HUES48 (cell line): ENCODE measurements at regions not wholly inside any gene's neighbourhood (a gene's known extent, or its start where the extent isn't known, plus 50 kb on each side); places are given as distances from the start of the nearest gene placed in this dataset.

Experiments used
- H3K27ac ChIP-seq: one replicate; pipeline ENCODE4 v1.7.0; 2013; ENCODE audit warnings: low read depth, low read length, inconsistent platforms
- H3K27me3 ChIP-seq: 2 replicates; pipeline ENCODE4 v1.6.1; 2013; ENCODE audit warnings: mild to moderate bottlenecking, low read length; ENCODE audit not compliant: control insufficient read depth, insufficient read depth
- H3K36me3 ChIP-seq: 2 replicates; pipeline ENCODE4 v1.6.1; 2013; ENCODE audit warnings: low read length; ENCODE audit not compliant: control insufficient read depth, insufficient read depth
- H3K4me1 ChIP-seq: 2 replicates; pipeline ENCODE4 v1.6.1; 2013; ENCODE audit warnings: mild to moderate bottlenecking, low read length; ENCODE audit not compliant: control insufficient read depth, insufficient read depth
- H3K4me3 ChIP-seq: 2 replicates; pipeline ENCODE4 v1.5.1; 2013; ENCODE audit warnings: mild to moderate bottlenecking, low read depth, low read length
- H3K9ac ChIP-seq: 2 replicates; pipeline ENCODE4 v1.6.1; 2013; ENCODE audit warnings: mild to moderate bottlenecking, low read depth, low read length, moderate library complexity
- H3K9me3 ChIP-seq: 2 replicates; pipeline ENCODE4 v1.6.1; 2013; ENCODE audit warnings: low read length; ENCODE audit not compliant: control insufficient read depth, insufficient read depth

DNA sequence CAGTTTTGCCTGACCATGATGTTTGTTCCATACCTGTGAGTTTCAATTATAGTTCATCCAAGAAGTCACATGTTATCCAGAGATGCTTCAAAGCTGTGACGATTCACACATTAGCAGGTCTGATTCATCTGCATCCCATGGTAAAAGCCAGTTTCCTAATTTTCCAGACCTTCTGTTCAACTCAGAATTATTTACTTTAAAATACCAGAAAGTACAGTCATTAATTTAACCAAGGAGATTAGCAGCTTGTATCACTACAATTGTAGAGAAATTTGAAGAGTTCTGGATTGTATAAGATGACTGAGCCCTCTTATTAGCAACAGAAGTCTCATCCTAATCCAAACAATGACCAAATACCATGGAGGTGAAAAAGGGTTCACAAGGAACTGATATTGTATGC lies 76.1 kb upstream of the THBS1 start:
- Histone ChIP-seq H3K4me3 (no peak overlapping the region), H3K9ac (no peak overlapping the region), H3K9me3 (no peaks in the 10 kb centered on the region), H3K4me1 (no peaks in the 10 kb centered on the region), H3K27me3 (no peaks in the 10 kb centered on the region), H3K36me3 (no peaks in the 10 kb centered on the region), H3K27ac (no peak overlapping the region)

DNA sequence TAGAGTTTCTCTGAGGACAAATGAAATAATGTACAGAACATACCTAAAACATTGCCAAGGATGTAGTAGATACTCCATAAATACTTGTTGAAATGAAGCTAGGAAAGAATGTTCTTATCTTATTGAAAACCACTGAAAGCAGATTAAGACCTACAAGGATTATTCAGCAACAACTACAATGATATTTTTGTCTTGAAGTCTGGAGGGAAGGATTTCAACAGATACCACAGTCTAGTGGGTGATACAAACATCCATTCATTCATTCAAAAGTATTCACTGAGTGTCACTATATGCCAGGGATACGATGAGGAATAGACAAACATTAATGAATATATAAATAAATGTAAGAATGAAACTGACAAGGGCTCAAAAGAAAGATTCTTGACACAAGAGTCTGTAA lies 74.7 kb upstream of the THBS1 start:
- no peaks in the 10 kb centered on the region for H3K9me3 ChIP-seq
- H3K27me3 ChIP-seq = no peaks in the 10 kb centered on the region
- no peak overlapping the region for H3K27ac ChIP-seq
- no peak overlapping the region for H3K9ac ChIP-seq
- H3K4me3 ChIP-seq = no peak overlapping the region
- H3K4me1 ChIP-seq = no peaks in the 10 kb centered on the region
- no peaks in the 10 kb centered on the region for H3K36me3 ChIP-seq

DNA sequence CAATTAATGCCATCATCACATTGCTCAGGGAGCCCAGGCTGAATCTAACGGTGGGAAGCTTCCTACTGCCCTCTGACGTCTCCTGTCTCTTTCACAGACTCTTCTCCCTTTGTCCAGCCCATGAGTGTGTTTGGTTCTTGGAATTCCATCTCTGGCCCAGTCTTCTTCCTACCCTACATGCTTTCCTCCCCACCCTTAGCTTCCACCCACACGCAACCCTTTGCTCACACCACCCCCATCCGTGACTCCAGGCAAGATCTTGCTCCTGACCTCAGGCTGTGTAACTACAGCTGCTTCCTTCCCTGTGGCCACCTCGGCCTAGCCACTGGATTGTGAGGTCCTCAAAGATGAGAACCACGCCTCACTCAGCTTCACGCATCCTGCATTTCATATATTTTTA lies 72.3 kb upstream of the THBS1 start:
- Histone ChIP-seq H3K27me3 (no peaks in the 10 kb centered on the region), H3K36me3 (no peaks in the 10 kb centered on the region), H3K9ac (no peak overlapping the region), H3K9me3 (no peaks in the 10 kb centered on the region), H3K27ac (no peak overlapping the region), H3K4me3 (no peak overlapping the region), H3K4me1 (no peaks in the 10 kb centered on the region)

DNA sequence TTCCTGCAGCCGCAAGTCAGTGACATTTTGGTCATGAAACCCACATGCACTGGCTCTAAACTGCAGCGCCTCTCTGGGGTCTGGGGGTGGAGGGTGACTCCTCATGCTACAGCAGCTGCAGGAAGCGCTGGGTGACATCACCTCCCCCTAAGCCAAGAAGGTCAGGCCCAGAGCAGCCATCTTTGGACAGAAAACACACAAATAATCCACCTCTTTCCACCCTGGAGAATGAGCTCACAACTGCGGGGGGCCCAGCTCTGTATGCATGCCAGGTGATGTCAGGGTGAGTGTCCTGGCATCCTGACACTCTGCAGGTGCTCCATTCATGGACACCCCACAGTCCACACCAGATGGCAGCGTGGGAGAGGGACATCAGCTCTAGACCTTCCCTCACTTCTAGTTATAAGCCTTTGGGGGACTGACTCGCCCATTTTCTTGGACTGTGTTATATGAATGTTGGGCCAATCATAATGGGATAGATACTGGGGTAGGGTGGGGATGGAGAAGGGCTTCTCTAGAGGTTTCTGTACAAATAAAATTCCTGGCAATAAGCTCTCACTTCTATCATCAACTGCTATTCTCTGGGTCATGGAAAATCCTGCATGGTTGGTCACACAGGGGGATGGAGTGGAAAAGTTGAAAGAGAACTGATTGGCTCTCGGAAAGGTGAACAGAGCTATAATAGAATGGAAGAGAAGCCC lies 70.7 kb upstream of the THBS1 start:
- H3K9me3 ChIP-seq = peaks cover 6% of the 10 kb centered on the region; the same call in 1 of the 2 replicates
- no peaks in the 10 kb centered on the region for H3K27me3 ChIP-seq
- no peaks in the 10 kb centered on the region for H3K4me1 ChIP-seq
- no peaks in the 10 kb centered on the region for H3K36me3 ChIP-seq
- no peak overlapping the region for H3K27ac ChIP-seq
- H3K4me3 ChIP-seq = no peak overlapping the region
- no peak overlapping the region for H3K9ac ChIP-seq

DNA sequence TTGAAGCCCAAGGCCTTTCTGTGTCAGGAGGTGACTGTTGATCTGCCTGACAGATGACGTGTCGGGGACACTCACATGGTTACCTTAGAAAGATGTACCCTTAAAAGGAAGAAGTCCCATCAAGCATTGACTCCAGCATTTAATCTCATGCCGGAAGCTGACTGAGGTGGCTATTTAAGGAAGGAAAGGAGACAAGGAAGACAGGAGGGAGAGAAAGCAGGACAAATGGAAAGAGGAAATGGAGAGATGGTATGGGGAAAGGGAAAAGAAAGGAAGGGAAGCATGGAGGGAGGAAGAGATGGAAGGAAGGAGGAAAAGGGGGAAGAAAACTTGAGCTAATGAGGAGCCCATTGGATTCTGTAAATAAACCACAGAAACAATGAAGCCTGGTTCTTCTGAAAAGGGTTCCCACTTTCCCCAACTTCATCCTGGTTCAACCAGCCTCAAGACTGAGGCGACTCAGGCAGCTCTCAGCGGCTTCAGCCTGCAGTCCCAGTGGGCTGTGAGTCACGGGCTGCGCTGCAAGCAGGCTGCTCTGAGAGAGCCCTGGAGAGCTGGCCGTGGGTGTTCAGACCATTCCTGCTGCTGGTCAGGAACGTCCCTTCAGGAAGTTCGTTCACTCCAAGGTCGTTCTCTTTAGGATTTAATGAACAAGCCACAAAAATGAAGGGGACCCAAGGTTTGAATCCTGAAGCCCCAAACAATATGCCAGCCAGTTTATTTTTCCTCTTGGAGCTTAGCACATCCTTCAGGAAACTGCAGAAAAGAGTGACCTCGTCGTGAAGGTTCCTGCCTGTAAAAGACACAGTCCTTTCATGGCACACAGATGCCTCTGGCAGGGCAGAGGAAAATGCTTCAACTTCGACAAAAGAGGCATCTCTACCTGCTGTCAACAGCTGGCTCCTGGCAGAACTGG lies 69.6 kb upstream of the THBS1 start:
- H3K9me3 ChIP-seq = peaks cover 7% of the 10 kb centered on the region; the same call in 1 of the 2 replicates
- H3K9ac ChIP-seq = no peak overlapping the region
- no peak overlapping the region for H3K27ac ChIP-seq
- no peaks in the 10 kb centered on the region for H3K27me3 ChIP-seq
- H3K36me3 ChIP-seq = no peaks in the 10 kb centered on the region
- H3K4me1 ChIP-seq = no peaks in the 10 kb centered on the region
- no peak overlapping the region for H3K4me3 ChIP-seq

DNA sequence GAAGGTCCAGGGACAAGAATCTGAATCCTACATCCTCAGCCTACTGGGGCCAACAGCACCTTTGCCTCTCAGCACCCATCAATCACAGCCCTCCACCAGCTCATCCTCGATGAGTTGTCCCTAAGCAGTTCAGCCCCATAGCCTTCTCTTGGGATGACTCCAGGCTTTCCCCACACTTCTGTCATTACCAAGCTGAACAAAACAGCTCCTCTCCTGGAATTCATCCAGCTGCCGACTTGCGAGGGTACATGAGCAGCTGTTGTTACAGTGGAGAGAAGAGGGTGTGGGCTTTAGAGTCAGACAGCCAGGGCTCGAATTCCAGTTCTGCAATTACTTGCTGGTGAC lies 69.0 kb upstream of the THBS1 start:
- Histone ChIP-seq H3K4me3 (no peak overlapping the region), H3K9ac (no peak overlapping the region), H3K27ac (no peak overlapping the region), H3K9me3 (peaks cover 7% of the 10 kb centered on the region; the same call in 1 of the 2 replicates), H3K27me3 (no peaks in the 10 kb centered on the region), H3K36me3 (no peaks in the 10 kb centered on the region), H3K4me1 (no peaks in the 10 kb centered on the region)

DNA sequence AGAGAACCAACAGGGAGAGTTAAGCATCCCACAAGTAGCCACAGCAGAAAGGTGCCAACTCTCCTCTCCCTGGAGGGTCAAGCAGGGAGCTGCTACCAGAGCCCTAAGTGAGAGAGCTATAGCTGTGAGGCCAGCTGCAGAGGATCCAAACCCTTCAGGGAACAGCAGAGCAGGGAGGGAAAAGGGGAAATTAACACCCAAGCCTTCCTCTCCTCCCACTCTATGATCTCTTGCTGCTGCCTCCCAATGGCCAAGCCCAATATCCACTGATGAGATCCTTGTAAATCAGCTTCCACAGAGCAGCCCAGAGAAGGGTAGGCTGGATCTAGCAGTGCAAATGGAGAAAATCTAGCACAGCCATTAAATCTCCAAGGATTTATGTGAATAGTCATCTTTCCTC lies 68.2 kb upstream of the THBS1 start:
- H3K4me1 ChIP-seq = no peaks in the 10 kb centered on the region
- H3K27ac ChIP-seq = no peak overlapping the region
- H3K36me3 ChIP-seq = no peaks in the 10 kb centered on the region

DNA sequence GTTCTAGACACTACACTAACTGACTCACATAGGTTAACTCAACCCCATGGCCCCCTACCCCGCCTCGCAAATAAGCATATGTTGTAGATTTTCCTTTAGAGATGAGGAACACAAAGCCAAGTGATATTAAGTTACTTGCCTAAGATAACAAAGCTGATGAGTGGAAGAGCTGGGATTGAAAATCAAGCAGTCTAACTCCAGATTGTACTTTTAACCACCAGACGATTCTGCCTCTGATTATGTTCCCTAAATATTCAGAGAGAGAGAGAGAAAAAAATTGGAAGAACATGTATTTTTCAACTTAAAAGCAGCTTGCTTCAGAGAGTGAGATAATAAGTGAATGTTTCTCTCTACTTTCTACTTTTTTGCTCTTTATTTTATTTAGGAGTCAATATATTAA lies 66.9 kb upstream of the THBS1 start:
- Histone ChIP-seq H3K27me3 (no peaks in the 10 kb centered on the region), H3K4me1 (no peaks in the 10 kb centered on the region), H3K9ac (no peak overlapping the region), H3K27ac (no peak overlapping the region), H3K4me3 (no peak overlapping the region), H3K9me3 (peaks cover 7% of the 10 kb centered on the region; the same call in 1 of the 2 replicates), H3K36me3 (no peaks in the 10 kb centered on the region)

More for the DNA sequence above, 68.2 kb upstream of the THBS1 start:
- Histone ChIP-seq H3K9me3 (peaks cover 7% of the 10 kb centered on the region; the same call in 1 of the 2 replicates), H3K4me3 (no peak overlapping the region), H3K27me3 (no peaks in the 10 kb centered on the region), H3K9ac (no peak overlapping the region)

DNA sequence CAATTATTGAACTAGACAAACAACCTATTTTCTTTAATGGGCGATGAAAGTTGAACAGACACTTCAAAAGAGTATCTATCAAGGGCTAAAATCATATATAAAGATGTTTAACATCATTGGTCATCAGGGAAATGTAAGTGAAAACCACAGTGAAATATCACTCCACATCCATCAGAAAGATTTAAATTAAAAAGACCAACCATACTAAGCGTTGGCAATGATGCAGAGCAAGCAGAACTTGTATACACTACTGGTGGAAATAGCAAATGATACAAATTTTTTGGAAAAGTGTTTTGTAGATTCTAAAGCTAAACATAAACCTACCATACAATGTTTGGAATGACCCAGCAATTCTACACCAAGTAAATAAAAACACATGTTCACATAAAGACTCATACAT lies 65.9 kb upstream of the THBS1 start:
- H3K27ac ChIP-seq = no peak overlapping the region
- H3K4me1 ChIP-seq = no peaks in the 10 kb centered on the region
- H3K4me3 ChIP-seq = no peak overlapping the region
- H3K9ac ChIP-seq = no peak overlapping the region
- H3K9me3 ChIP-seq = peaks cover 7% of the 10 kb centered on the region; the same call in 1 of the 2 replicates
- H3K36me3 ChIP-seq = no peaks in the 10 kb centered on the region
- no peaks in the 10 kb centered on the region for H3K27me3 ChIP-seq

DNA sequence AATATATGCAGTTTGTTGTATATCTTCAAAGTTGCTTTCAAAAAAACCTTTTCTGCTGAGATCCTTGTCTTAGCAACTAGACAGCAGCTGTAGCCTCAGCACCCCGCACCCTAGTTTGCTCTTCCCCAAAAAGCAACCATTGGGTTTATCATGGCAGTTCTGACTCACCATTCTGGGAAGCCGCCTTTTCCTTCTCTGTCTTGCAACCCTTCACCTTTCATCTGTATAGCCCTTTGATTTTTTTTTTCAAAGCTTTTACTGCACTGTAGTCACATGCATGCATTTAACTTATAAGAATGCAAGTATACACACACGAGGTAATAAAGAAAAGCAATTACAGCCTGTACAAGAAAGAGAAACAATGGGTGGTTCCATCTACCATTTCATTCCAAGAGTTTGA lies 65.1 kb upstream of the THBS1 start:
- no peaks in the 10 kb centered on the region for H3K27me3 ChIP-seq
- H3K9me3 ChIP-seq = peaks cover 7% of the 10 kb centered on the region; the same call in 1 of the 2 replicates
- no peaks in the 10 kb centered on the region for H3K4me1 ChIP-seq
- no peak overlapping the region for H3K27ac ChIP-seq
- no peak overlapping the region for H3K9ac ChIP-seq
- H3K36me3 ChIP-seq = no peaks in the 10 kb centered on the region
- H3K4me3 ChIP-seq = no peak overlapping the region
